Esophagus muscularis mucosa (tissue), 4 donors: ENCODE measurements at regions not wholly inside any gene's neighbourhood (a gene's known extent, or its start where the extent isn't known, plus 50 kb on each side); places are given as distances from the start of the nearest gene placed in this dataset.

ENCODE experiments used
- DNase-seq: peaks from one replicate; pipeline ENCODE4 v3.0.0-alpha.2; 2017; ENCODE audit errors: extremely low spot score
- H3K27ac ChIP-seq, 4 donors: fragments of 200-600 bp; sonication (generic); replicated peaks in 1 of 4; 1 replicate in 3 of 4; 2 replicates in 1 of 4; pipeline ENCODE4 v1.5.1; 2016 to 2019; ENCODE audit warnings: mild to moderate bottlenecking in 1 of 4
- H3K27me3 ChIP-seq, 4 donors: fragments of 200-600 bp; sonication (generic); one replicate each; pipeline versions ENCODE4 v1.5.1 to v1.6.0; 2016 to 2019
- H3K36me3 ChIP-seq, 4 donors: fragments of 200-600 bp; sonication (generic); one replicate each; pipeline ENCODE4 v1.5.1; 2016 to 2019
- H3K4me1 ChIP-seq, 4 donors: fragments of 200-600 bp; sonication (generic); one replicate each; pipeline ENCODE4 v1.5.1; 2016 to 2019
- H3K4me3 ChIP-seq, 4 donors: fragments of 200-600 bp; sonication (generic); 1 replicate in 2 of 4; 2 replicates in 2 of 4; pipeline ENCODE4 v1.5.1; 2016 to 2019; ENCODE audit warnings: mild to moderate bottlenecking in 4 of 4, moderate library complexity in 1 of 4
- H3K9me3 ChIP-seq, 4 donors: fragments of 200-600 bp; sonication (generic); 1 replicate in 3 of 4; 2 replicates in 1 of 4; pipeline ENCODE4 v1.5.1; 2016 to 2019
- EP300 ChIP-seq: sonication (generic); formaldehyde crosslinking; IDR thresholded peaks from one replicate; pipeline ENCODE4 v1.6.1; 2017; ENCODE audit warnings: antibody characterized with exemption
- POLR2A ChIP-seq: fragments of 450-650 bp; IDR thresholded peaks from one replicate; pipeline ENCODE4 v1.6.1; 2017; ENCODE audit warnings: antibody characterized with exemption, moderate library complexity, mild to moderate bottlenecking, low read depth
- POLR2AphosphoS5 ChIP-seq, 2 donors: sonication (generic); formaldehyde crosslinking; IDR thresholded peaks; one replicate each; pipeline ENCODE4 v1.6.1; 2017; ENCODE audit warnings: antibody characterized with exemption in 2 of 2
- WGBS: methylation state at CpG from one replicate; pipeline ENCODE4 v1.1.5; 2018; 5-methylcytosine and 5-hydroxymethylcytosine counted together
- intact Hi-C: fragments of 100-400 bp; cut with DNase I; formaldehyde crosslinking; loops from one replicate; pipeline ENCODE4 v1.15.1; 2023
- TF ChIP-seq, protein P1 (sequence below), 3 experiments: fragments of 200-600 bp in 2 of 3; fragments of 450-650 bp in 1 of 3; sonication (generic) in 2 of 3; IDR thresholded peaks; one replicate each; pipeline ENCODE4 v1.5.1; 2017 to 2019; ENCODE audit warnings: antibody characterized with exemption in 3 of 3, mild to moderate bottlenecking in 2 of 3, moderate library complexity in 1 of 3

DNA sequence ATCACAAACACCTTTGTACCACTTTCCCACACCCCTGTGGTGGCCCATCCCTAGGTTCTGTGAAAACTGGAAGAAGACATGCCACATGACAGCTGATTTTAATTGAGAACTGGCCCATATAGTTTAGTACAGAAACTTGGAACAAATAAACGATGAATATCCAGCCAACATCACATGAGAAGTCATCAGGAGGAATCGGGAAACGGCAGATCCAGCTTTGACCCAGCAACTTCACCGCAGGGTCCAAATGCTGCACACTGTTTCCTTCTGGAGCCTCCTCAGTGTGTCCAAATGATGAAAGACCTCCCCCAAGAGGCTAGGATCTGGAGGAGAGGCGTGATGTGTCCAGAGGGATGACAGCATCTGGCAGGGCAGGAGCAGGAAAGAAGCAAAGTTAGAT lies 75.5 kb downstream of the COPS8 start:
- H3K4me1 ChIP-seq = peaks cover 8 to 33% (median 18%) of the 10 kb centered on the region in 4 donors
- 70% methylated on average over 5 of the region's 5 CpGs for WGBS

DNA sequence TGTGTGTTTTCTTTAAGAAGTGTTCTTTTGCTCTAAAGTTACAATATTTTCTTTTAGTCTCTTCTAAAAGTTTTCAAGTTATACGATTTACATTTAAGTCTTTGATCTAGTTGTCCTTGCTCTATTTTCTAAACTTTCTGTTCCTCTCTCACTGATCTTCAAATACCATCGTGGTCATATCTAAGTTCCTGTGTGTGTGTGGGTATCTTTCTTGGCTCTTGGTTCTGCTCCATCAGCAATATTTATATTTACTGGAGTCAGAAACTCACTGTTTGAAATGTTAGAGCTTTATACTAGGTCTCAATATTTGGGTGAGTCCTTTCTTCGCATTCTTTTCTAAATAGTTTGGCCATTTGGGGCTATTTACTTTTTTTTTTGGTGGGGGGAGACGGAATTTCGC lies 77.3 kb downstream of the COPS8 start:
- H3K36me3 ChIP-seq = no peaks in the 10 kb centered on the region
- no peak overlapping the region for H3K4me3 ChIP-seq
- H3K9me3 ChIP-seq = no peaks in the 10 kb centered on the region
- intact Hi-C loops = no loop called here
- no peaks in the 10 kb centered on the region for H3K27me3 ChIP-seq
- no peak for TF ChIP-seq EP300
- peaks cover 7 to 18% (median 8%) of the 10 kb centered on the region in 4 donors for H3K4me1 ChIP-seq
- 87% methylated on average over 5 of the region's 5 CpGs for WGBS
- no peak for DNase-seq
- H3K27ac ChIP-seq = peak overlapping the region in 2 of 4 donors; percentile 34 to 68

More for the DNA sequence above, 75.5 kb downstream of the COPS8 start:
- Histone ChIP-seq H3K9me3 (no peaks in the 10 kb centered on the region), H3K4me3 (no peak overlapping the region), H3K27me3 (no peaks in the 10 kb centered on the region), H3K27ac (peak overlapping the region; percentile 53 to 75 (median 68)), H3K36me3 (no peaks in the 10 kb centered on the region)
- no peak for TF ChIP-seq POLR2A
- peak; percentile 52 to 63 for TF ChIP-seq POLR2AphosphoS5 (IDR thresholded peaks at IDR 0.05)
- peak; percentile 92 for DNase-seq
- intact Hi-C loops = no loop called here

DNA sequence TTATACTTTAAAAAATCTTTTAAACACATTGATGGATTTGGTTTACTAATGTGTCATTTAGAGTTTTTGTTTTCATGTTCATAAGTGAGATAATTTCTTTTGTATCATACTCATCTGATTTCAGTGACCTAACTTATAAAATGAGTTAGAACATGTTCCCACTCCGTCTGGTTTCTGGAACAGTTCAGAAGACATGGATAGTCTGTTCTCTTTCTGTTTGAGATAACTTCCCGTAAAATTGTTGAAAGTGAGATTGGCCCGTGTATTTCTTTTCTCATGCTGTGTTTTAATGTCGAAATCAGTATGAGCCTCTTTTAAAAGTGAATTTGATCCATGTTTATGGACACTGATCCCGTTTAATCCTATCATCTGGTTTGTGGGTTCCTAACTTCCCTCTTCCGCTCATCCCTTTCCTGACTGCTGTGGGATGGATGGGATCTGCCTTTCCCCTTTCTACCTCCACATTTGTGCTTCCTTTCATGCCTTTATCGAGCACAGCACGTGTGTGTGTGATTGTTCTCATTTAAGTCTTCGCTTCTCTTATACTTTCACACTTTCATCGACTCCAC lies 78.9 kb downstream of the COPS8 start:
- no peaks in the 10 kb centered on the region for H3K27me3 ChIP-seq
- H3K27ac ChIP-seq = peak overlapping the region; percentile 23 to 56 (median 32)
- H3K4me1 ChIP-seq = peaks cover 2 to 18% (median 7%) of the 10 kb centered on the region in 4 donors
- peak; percentile 68 for DNase-seq
- no peaks in the 10 kb centered on the region for H3K36me3 ChIP-seq
- 82% methylated on average over 10 of the region's 10 CpGs for WGBS
- H3K9me3 ChIP-seq = no peaks in the 10 kb centered on the region
- H3K4me3 ChIP-seq = no peak overlapping the region
- intact Hi-C loops = loop anchor here (5.0 kb wide), 1 partner anchor 313 kb away; no protein-coding TSS in a partner anchor
- no peak for TF ChIP-seq POLR2A
- no peak for TF ChIP-seq POLR2AphosphoS5 (IDR thresholded peaks at IDR 0.05)
- no peak for TF ChIP-seq EP300
- TF ChIP-seq, protein P1, sequence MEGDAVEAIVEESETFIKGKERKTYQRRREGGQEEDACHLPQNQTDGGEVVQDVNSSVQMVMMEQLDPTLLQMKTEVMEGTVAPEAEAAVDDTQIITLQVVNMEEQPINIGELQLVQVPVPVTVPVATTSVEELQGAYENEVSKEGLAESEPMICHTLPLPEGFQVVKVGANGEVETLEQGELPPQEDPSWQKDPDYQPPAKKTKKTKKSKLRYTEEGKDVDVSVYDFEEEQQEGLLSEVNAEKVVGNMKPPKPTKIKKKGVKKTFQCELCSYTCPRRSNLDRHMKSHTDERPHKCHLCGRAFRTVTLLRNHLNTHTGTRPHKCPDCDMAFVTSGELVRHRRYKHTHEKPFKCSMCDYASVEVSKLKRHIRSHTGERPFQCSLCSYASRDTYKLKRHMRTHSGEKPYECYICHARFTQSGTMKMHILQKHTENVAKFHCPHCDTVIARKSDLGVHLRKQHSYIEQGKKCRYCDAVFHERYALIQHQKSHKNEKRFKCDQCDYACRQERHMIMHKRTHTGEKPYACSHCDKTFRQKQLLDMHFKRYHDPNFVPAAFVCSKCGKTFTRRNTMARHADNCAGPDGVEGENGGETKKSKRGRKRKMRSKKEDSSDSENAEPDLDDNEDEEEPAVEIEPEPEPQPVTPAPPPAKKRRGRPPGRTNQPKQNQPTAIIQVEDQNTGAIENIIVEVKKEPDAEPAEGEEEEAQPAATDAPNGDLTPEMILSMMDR (IDR thresholded peaks at IDR 0.05) = no peak

DNA sequence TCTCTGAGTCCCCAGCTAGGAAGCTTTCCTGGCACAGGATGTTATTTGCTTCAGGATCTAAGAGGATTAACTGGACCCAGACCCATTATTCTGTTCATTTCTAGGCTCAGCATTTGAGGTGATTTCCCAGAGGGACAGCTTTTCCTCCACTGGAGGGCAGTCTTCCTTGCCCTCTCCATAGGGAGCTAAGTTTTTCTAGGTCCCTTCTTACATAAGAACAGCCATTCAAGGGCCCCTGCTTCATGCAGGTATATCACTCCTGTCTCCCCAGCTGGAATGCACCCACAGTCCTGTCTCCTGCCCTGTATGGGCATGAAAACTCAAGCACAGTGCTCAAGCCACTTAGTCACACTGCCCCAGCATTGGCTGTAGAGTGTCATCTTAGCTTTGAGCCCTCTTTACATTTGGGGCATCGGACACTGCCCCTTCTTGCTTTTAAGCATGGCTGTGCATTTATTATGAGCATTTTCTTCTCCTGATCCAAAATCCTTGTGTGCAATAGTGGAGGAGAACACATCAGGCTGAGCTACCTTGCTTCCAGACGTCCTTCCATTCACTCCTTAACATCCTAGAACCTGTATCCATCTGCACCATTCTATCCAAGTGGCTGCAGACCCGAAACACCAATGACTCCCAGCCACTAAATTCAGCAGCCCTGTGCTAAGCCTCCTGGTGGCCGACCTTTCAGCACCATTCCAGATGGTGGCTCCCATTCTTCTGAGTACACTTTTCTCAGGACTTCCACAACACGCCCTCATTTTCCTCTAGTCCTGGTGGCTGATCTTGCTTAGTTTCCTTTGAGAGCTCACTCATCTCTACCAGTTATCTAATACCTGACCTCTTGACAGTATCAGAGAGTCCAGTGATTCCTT lies 80.0 kb downstream of the COPS8 start:
- DNase-seq = peak; percentile 86
- no peak for TF ChIP-seq POLR2A
- TF ChIP-seq, protein P1 (IDR thresholded peaks at IDR 0.05) = peak; percentile 49
- 86% methylated on average over 5 of the region's 5 CpGs for WGBS
- Histone ChIP-seq H3K9me3 (no peaks in the 10 kb centered on the region), H3K4me3 (no peak overlapping the region), H3K27ac (peak overlapping the region in 2 of 4 donors; percentile 26 to 56), H3K36me3 (no peaks in the 10 kb centered on the region), H3K27me3 (no peaks in the 10 kb centered on the region), H3K4me1 (peaks cover 0 to 13% (median 4%) of the 10 kb centered on the region in 4 donors)
- intact Hi-C loops = loop anchor here (5.0 kb wide), 1 partner anchor 312 kb away; no protein-coding TSS in a partner anchor

DNA sequence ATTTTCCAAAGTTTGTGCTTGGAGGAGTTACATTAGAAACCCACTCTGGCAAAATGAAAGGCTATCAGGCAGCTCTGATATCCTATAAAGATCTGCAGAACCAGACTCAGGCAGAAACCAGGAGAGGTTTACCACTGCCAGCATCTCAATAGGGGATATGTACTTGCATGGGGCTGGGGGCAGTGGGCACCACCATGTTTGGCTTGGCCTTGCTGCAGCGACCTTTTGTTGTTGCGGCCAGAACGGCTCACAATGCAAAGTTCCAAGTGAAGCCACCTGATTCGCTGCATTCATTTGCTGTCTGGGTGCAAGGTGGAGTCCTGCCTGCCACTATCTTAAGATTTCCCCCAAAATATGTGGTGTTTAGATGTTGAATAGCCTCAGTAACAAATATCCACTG lies 81.3 kb downstream of the COPS8 start:
- WGBS = 100% methylated on average over 3 of the region's 4 CpGs
- Histone ChIP-seq H3K27ac (no peak overlapping the region), H3K27me3 (no peaks in the 10 kb centered on the region), H3K4me3 (no peak overlapping the region), H3K9me3 (no peaks in the 10 kb centered on the region), H3K36me3 (no peaks in the 10 kb centered on the region), H3K4me1 (peaks cover under 1 to 17% (median 13%) of the 10 kb centered on the region in 4 donors)
- DNase-seq = peak; percentile 64
- intact Hi-C loops = loop anchor here (5.0 kb wide), 1 partner anchor 310 kb away; no protein-coding TSS in a partner anchor
- TF ChIP-seq POLR2A (no peak), EP300 (no peak), POLR2AphosphoS5 (IDR thresholded peaks at IDR 0.05) (no peak)
- TF ChIP-seq, protein P1 (IDR thresholded peaks at IDR 0.05) = no peak
